ENCODE measurements at regions not wholly inside any gene's neighbourhood (a gene's known extent, or its start where the extent isn't known, plus 50 kb on each side); places are given as distances from the start of the nearest gene placed in this dataset.
A peak's percentile ranks its signal among the peaks of the same experiment; 100 is the strongest.

DNA sequence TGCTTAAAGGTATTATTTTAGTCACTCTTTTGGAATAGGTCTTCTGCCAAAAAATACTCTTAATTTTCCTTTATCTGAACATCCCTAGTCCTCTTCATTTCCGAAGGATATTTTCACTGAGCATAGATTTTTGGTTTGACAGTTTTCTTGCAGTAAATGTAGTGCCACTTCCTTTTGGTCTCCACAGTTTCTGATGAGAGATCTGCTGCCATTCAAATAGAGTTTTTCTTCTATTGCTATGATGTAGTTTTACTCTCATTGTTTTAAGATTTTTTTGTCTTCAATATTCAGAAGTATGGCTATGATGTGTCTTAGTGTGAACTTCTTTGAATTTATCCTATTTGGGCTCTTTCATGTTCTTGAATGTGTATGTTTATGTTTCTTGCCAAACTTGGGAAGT, 281.1 kb upstream of the SORL1-AS1 start:
- TF ChIP-seq, protein P1, sequence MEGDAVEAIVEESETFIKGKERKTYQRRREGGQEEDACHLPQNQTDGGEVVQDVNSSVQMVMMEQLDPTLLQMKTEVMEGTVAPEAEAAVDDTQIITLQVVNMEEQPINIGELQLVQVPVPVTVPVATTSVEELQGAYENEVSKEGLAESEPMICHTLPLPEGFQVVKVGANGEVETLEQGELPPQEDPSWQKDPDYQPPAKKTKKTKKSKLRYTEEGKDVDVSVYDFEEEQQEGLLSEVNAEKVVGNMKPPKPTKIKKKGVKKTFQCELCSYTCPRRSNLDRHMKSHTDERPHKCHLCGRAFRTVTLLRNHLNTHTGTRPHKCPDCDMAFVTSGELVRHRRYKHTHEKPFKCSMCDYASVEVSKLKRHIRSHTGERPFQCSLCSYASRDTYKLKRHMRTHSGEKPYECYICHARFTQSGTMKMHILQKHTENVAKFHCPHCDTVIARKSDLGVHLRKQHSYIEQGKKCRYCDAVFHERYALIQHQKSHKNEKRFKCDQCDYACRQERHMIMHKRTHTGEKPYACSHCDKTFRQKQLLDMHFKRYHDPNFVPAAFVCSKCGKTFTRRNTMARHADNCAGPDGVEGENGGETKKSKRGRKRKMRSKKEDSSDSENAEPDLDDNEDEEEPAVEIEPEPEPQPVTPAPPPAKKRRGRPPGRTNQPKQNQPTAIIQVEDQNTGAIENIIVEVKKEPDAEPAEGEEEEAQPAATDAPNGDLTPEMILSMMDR (IDR thresholded peaks at IDR 0.05; ENCODE audit: control extremely low read depth, extremely low read depth) = no peak
- H3K27ac ChIP-seq (ENCODE audit: low read depth in 1 of 2, low read length in 1 of 2) = no peak overlapping the region
- no peak overlapping the region for H3K9ac ChIP-seq (ENCODE audit: insufficient read depth in 1 of 2, low read length in 2 of 2)
- no peaks in the 10 kb centered on the region for H3K27me3 ChIP-seq (ENCODE audit: control insufficient read depth in 3 of 3, insufficient read depth in 3 of 3, low read length in 2 of 3)
- 88 to 97% methylated on average over 1 of the region's 1 CpG for WGBS, 2 donors
- H3K4me3 ChIP-seq = no peak overlapping the region
- H3K36me3 ChIP-seq (ENCODE audit: control insufficient read depth in 4 of 4, insufficient read depth in 4 of 4, low read length in 4 of 4) = no peaks in the 10 kb centered on the region
- no peaks in the 10 kb centered on the region for H3K4me1 ChIP-seq (ENCODE audit: control insufficient read depth in 5 of 5, insufficient read depth in 5 of 5, low read length in 5 of 5)
- peaks cover 0 to 2% (median 0%) of the 10 kb centered on the region in 4 donors for H3K9me3 ChIP-seq (ENCODE audit: control insufficient read depth in 4 of 4, insufficient read depth in 3 of 4, low read length in 3 of 4)
- ATAC-seq (ENCODE audit: insufficient read depth, low FRiP score) (no peak), DNase-seq (no peak)

DNA sequence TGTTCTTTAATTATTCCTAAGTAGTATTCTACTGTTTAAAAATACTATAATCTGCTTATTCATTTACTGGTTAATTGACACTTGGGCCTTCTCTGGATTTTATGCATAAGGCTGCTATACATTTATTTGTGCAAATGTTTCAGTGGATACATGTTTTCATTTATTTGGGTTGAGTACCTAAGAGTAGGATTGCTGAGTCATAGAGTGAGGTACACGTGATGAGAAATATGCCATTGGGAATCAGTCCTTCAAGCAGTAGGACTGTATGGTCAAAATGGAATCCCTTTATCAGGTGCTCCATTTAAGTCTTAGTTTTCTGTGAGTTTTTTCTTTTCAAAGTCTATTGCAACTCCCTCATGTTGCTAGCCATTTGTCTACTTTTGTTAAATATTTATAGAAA, 275.2 kb upstream of the SORL1-AS1 start:
- H3K27me3 ChIP-seq (ENCODE audit: control insufficient read depth in 3 of 3, insufficient read depth in 3 of 3, low read length in 2 of 3) = peaks cover 0 to 2% (median 0%) of the 10 kb centered on the region in 3 donors
- H3K9ac ChIP-seq (ENCODE audit: insufficient read depth in 1 of 2, low read length in 2 of 2) = no peak overlapping the region
- peaks cover 0 to 4% (median 0%) of the 10 kb centered on the region in 5 donors for H3K4me1 ChIP-seq (ENCODE audit: control insufficient read depth in 5 of 5, insufficient read depth in 5 of 5, low read length in 5 of 5)
- TF ChIP-seq, protein P1 (IDR thresholded peaks at IDR 0.05; ENCODE audit: control extremely low read depth, extremely low read depth) = no peak
- no peak for ATAC-seq (ENCODE audit: insufficient read depth, low FRiP score)
- no peaks in the 10 kb centered on the region for H3K36me3 ChIP-seq (ENCODE audit: control insufficient read depth in 4 of 4, insufficient read depth in 4 of 4, low read length in 4 of 4)
- DNase-seq = no peak
- 51 to 71% methylated on average over 1 of the region's 1 CpG for WGBS, 2 donors
- no peak overlapping the region for H3K4me3 ChIP-seq
- H3K9me3 ChIP-seq (ENCODE audit: control insufficient read depth in 4 of 4, insufficient read depth in 3 of 4, low read length in 3 of 4) = peaks cover 0 to under 1% (median 0%) of the 10 kb centered on the region in 4 donors
- H3K27ac ChIP-seq (ENCODE audit: low read depth in 1 of 2, low read length in 1 of 2) = no peak overlapping the region

DNA sequence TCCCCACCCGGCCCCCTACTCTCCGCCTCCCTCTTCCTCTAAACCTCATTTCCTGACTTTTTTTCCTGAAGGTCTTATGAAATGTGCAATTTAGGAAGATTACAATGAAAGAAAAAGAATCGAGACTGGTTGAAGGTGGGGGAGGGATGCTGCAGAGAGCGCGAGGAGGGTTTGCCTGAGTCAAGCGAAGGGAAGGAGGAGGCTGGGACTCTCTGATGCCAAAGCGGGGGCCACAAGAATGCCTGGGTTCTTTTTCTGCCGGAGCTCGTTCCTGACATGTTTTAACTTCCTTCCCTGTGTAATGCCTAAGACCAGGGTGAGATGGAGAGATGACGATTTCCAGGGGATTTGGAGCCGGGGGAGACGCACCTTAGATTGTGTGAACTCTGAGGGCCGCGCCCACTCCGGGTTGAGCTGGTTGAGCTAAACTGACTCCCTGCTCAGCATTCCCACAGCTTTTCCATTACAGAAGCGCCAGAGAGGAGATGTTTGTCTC, 270.5 kb upstream of the SORL1-AS1 start:
- WGBS, 2 donors = 38 to 45% methylated on average over 16 of the region's 16 CpGs
- H3K27ac ChIP-seq (ENCODE audit: low read depth in 1 of 2, low read length in 1 of 2) = peak overlapping the region in 1 of 2 donors; percentile 54
- H3K9me3 ChIP-seq (ENCODE audit: control insufficient read depth in 4 of 4, insufficient read depth in 3 of 4, low read length in 3 of 4) = no peaks in the 10 kb centered on the region
- ATAC-seq (ENCODE audit: insufficient read depth, low FRiP score) (peak; percentile 21), DNase-seq (peak in 2 of 3 donors; percentile 59 to 60)
- H3K27me3 ChIP-seq (ENCODE audit: control insufficient read depth in 3 of 3, insufficient read depth in 3 of 3, low read length in 2 of 3) = peaks cover 0 to 21% (median 0%) of the 10 kb centered on the region in 3 donors
- no peak overlapping the region for H3K4me3 ChIP-seq
- TF ChIP-seq, protein P1 (IDR thresholded peaks at IDR 0.05; ENCODE audit: control extremely low read depth, extremely low read depth) = no peak
- no peaks in the 10 kb centered on the region for H3K36me3 ChIP-seq (ENCODE audit: control insufficient read depth in 4 of 4, insufficient read depth in 4 of 4, low read length in 4 of 4)
- H3K4me1 ChIP-seq (ENCODE audit: control insufficient read depth in 5 of 5, insufficient read depth in 5 of 5, low read length in 5 of 5) = peaks cover 0 to 13% (median 0%) of the 10 kb centered on the region in 5 donors
- H3K9ac ChIP-seq (ENCODE audit: insufficient read depth in 1 of 2, low read length in 2 of 2) = peak overlapping the region in 1 of 2 donors; percentile 36
